Smooth muscle cell (in vitro differentiated cells): ENCODE measurements at regions not wholly inside any gene's neighbourhood (a gene's known extent, or its start where the extent isn't known, plus 50 kb on each side); places are given as distances from the start of the nearest gene placed in this dataset.

ENCODE experiments used
- DNase-seq: peaks from one replicate; lab custom pipeline; 2025; ENCODE audit not compliant: unreplicated experiment; lab: John Stamatoyannopoulos, UW
- H2AFZ ChIP-seq: fragments of 200-600 bp; sonication (generic); 2 replicates; pipeline ENCODE4 v1.6.0; 2016; ENCODE audit warnings: antibody characterized with exemption, low read depth, mild to moderate bottlenecking
- H3F3A ChIP-seq: fragments of 200-600 bp; sonication (generic); 2 replicates; pipeline ENCODE4 v1.6.0; 2017; ENCODE audit warnings: antibody characterized with exemption, low read depth
- H3K27ac ChIP-seq: fragments of 200-600 bp; sonication (generic); 2 replicates; pipeline ENCODE4 v1.5.1; 2016; ENCODE audit warnings: low read depth, mild to moderate bottlenecking
- H3K27me3 ChIP-seq: fragments of 200-600 bp; sonication (generic); 2 replicates; pipeline ENCODE4 v1.6.1; 2016; ENCODE audit warnings: low read depth, mild to moderate bottlenecking
- H3K36me3 ChIP-seq: fragments of 200-600 bp; sonication (generic); 2 replicates; pipeline ENCODE4 v1.5.1; 2016; ENCODE audit warnings: low read depth
- H3K4me1 ChIP-seq: fragments of 200-600 bp; sonication (generic); 2 replicates; pipeline ENCODE4 v1.5.1; 2016; ENCODE audit warnings: low read depth
- H3K4me2 ChIP-seq: fragments of 200-600 bp; sonication (generic); 2 replicates; pipeline ENCODE4 v1.6.0; 2016; ENCODE audit warnings: mild to moderate bottlenecking
- H3K4me3 ChIP-seq: fragments of 200-600 bp; sonication (generic); 2 replicates; pipeline ENCODE4 v1.5.1; 2016; ENCODE audit warnings: mild to moderate bottlenecking
- H3K79me2 ChIP-seq: fragments of 200-600 bp; sonication (generic); 2 replicates; pipeline ENCODE4 v1.6.0; 2016; ENCODE audit warnings: low read depth, mild to moderate bottlenecking
- H3K9ac ChIP-seq: fragments of 200-600 bp; sonication (generic); 2 replicates; pipeline ENCODE4 v1.6.0; 2016; ENCODE audit warnings: low read depth
- H3K9me3 ChIP-seq: fragments of 200-600 bp; sonication (generic); replicated peaks from 2 replicates; pipeline ENCODE4 v1.5.1; 2016; ENCODE audit warnings: low read depth
- H4K20me1 ChIP-seq: fragments of 200-600 bp; sonication (generic); 2 replicates; pipeline ENCODE4 v1.6.0; 2016; ENCODE audit warnings: low read depth
- CTCF ChIP-seq: fragments of 200-600 bp; sonication (generic); IDR thresholded peaks from 2 replicates; pipeline ENCODE4 v1.5.1; 2017; ENCODE audit warnings: borderline replicate concordance, mild to moderate bottlenecking, antibody characterized with exemption; ENCODE audit not compliant: insufficient read depth, poor library complexity, severe bottlenecking
- WGBS: methylation state at CpG from one replicate; pipeline ENCODE4 v1.1.7; 2016; ENCODE audit warnings: low lambda C conversion rate; 5-methylcytosine and 5-hydroxymethylcytosine counted together

GRCh38 chr2:17311106-17311619 is 207.1 kb downstream of the RAD51AP2 start:
- no peaks in the 10 kb centered on the region for H3F3A ChIP-seq
- H3K27me3 ChIP-seq = no peaks in the 10 kb centered on the region

GRCh38 chr2:17309741-17310339 is 208.4 kb downstream of the RAD51AP2 start:
- H3K4me2 ChIP-seq = no peak overlapping the region
- no peak overlapping the region for H2AFZ ChIP-seq
- H3K36me3 ChIP-seq = no peaks in the 10 kb centered on the region
- no peaks in the 10 kb centered on the region for H4K20me1 ChIP-seq
- H3F3A ChIP-seq = no peaks in the 10 kb centered on the region
- H3K9me3 ChIP-seq = no peaks in the 10 kb centered on the region
- peaks cover 8% of the 10 kb centered on the region for H3K4me1 ChIP-seq
- peak; percentile 72 for TF ChIP-seq CTCF
- H3K4me3 ChIP-seq = no peak overlapping the region
- 16% methylated on average over 6 of the region's 6 CpGs for WGBS
- no peak overlapping the region for H3K27ac ChIP-seq
- no peak for DNase-seq
- no peak overlapping the region for H3K9ac ChIP-seq
- H3K27me3 ChIP-seq = no peaks in the 10 kb centered on the region
- no peaks in the 10 kb centered on the region for H3K79me2 ChIP-seq

More at GRCh38 chr2:17311106-17311619, 207.1 kb downstream of the RAD51AP2 start:
- peaks cover 8% of the 10 kb centered on the region for H3K4me1 ChIP-seq
- no peak overlapping the region for H3K4me2 ChIP-seq
- TF ChIP-seq CTCF = no peak
- H3K27ac ChIP-seq = no peak overlapping the region
- H3K4me3 ChIP-seq = no peak overlapping the region
- no peaks in the 10 kb centered on the region for H3K9me3 ChIP-seq
- no peaks in the 10 kb centered on the region for H4K20me1 ChIP-seq
- WGBS = 55% methylated on average over 2 of the region's 2 CpGs
- H3K36me3 ChIP-seq = no peaks in the 10 kb centered on the region
- no peak overlapping the region for H2AFZ ChIP-seq
- H3K79me2 ChIP-seq = no peaks in the 10 kb centered on the region
- DNase-seq = no peak
- H3K9ac ChIP-seq = no peak overlapping the region

GRCh38 chr2:17309181-17309580 is 209.1 kb downstream of the RAD51AP2 start:
- Histone ChIP-seq H3K9me3 (no peaks in the 10 kb centered on the region), H3K4me1 (peaks cover 8% of the 10 kb centered on the region), H3K79me2 (no peaks in the 10 kb centered on the region), H3K4me3 (no peak overlapping the region), H3K27ac (no peak overlapping the region), H3K4me2 (no peak overlapping the region), H3K9ac (no peak overlapping the region), H2AFZ (no peak overlapping the region), H3K36me3 (no peaks in the 10 kb centered on the region), H3K27me3 (no peaks in the 10 kb centered on the region), H3F3A (no peaks in the 10 kb centered on the region), H4K20me1 (no peaks in the 10 kb centered on the region)
- TF ChIP-seq CTCF = no peak
- 97% methylated on average over 2 of the region's 2 CpGs for WGBS
- no peak for DNase-seq

GRCh38 chr2:17306706-17307105 is 211.5 kb downstream of the RAD51AP2 start:
- H4K20me1 ChIP-seq = no peaks in the 10 kb centered on the region
- no peak for TF ChIP-seq CTCF
- H3K9ac ChIP-seq = no peak overlapping the region
- no peak overlapping the region for H3K4me3 ChIP-seq
- no peaks in the 10 kb centered on the region for H3F3A ChIP-seq
- no peak for DNase-seq
- 88% methylated on average over 2 of the region's 2 CpGs for WGBS
- H3K4me2 ChIP-seq = peak overlapping the region; percentile 25
- no peaks in the 10 kb centered on the region for H3K27me3 ChIP-seq
- H3K36me3 ChIP-seq = no peaks in the 10 kb centered on the region
- peaks cover 8% of the 10 kb centered on the region for H3K4me1 ChIP-seq
- H3K27ac ChIP-seq = no peak overlapping the region
- H3K79me2 ChIP-seq = no peaks in the 10 kb centered on the region
- H3K9me3 ChIP-seq = no peaks in the 10 kb centered on the region
- no peak overlapping the region for H2AFZ ChIP-seq
